Stimulated activated effector memory CD8-positive, alpha-beta T cell treated with anti-CD3 and anti-CD28 coated beads, Interleukin-12 subunit alpha, Interleukin-12 subunit beta, amount 100 ng/mL, for 72 hours (primary cell): ENCODE measurements at regions not wholly inside any gene's neighbourhood (a gene's known extent, or its start where the extent isn't known, plus 50 kb on each side); places are given as distances from the start of the nearest gene placed in this dataset.

ENCODE experiments used
- ATAC-seq: fragments of 150-1000 bp; cut with Tn5 transposase; 2 replicates; pipeline ENCODE4 v1.10.0; 2021
- DNase-seq, 2 donors: peaks; one replicate each; pipeline ENCODE4 v3.0.0; 2021 to 2022; ENCODE audit warnings: low spot score in 2 of 2
- H3K27ac Mint-ChIP-seq: one replicate; pipeline ENCODE4 v1.8.0; 2022; ENCODE audit warnings: mild to moderate bottlenecking, mixed read lengths
- H3K36me3 Mint-ChIP-seq: one replicate; pipeline ENCODE4 v1.8.0; 2022; ENCODE audit warnings: mild to moderate bottlenecking, mixed read lengths
- H3K4me1 Mint-ChIP-seq: one replicate; pipeline ENCODE4 v1.8.0; 2022; ENCODE audit warnings: mixed read lengths
- H3K4me3 Mint-ChIP-seq: one replicate; pipeline ENCODE4 v1.8.0; 2022; ENCODE audit warnings: mild to moderate bottlenecking, mixed read lengths
- H3K9me3 Mint-ChIP-seq: one replicate; pipeline ENCODE4 v1.8.0; 2022; ENCODE audit warnings: mixed read lengths

GRCh38 chr18:28880856-28881255 is 703.9 kb upstream of the CDH2 start:
- H3K4me3 Mint-ChIP-seq: no peak overlapping the region
- no peaks in the 10 kb centered on the region for H3K4me1 Mint-ChIP-seq
- peaks cover 6% of the 10 kb centered on the region for H3K9me3 Mint-ChIP-seq
- DNase-seq: no peak
- no peak overlapping the region for H3K27ac Mint-ChIP-seq
- no peaks in the 10 kb centered on the region for H3K36me3 Mint-ChIP-seq
- no peak for ATAC-seq

GRCh38 chr18:28875059-28875458 is 698.1 kb upstream of the CDH2 start:
- Mint-ChIP-seq H3K4me3 (no peak overlapping the region), H3K27ac (no peak overlapping the region)
- no peak for ATAC-seq

GRCh38 chr18:28863396-28863795 is 686.5 kb upstream of the CDH2 start:
- Mint-ChIP-seq H3K27ac (no peak overlapping the region), H3K4me1 (no peaks in the 10 kb centered on the region), H3K4me3 (no peak overlapping the region), H3K9me3 (peaks cover 20% of the 10 kb centered on the region), H3K36me3 (no peaks in the 10 kb centered on the region)
- ATAC-seq (no peak), DNase-seq (no peak)

More at GRCh38 chr18:28875059-28875458, 698.1 kb upstream of the CDH2 start:
- Mint-ChIP-seq H3K4me1 (no peaks in the 10 kb centered on the region), H3K36me3 (no peaks in the 10 kb centered on the region), H3K9me3 (peaks cover 12% of the 10 kb centered on the region)
- DNase-seq: no peak

GRCh38 chr18:28858248-28858647 is 681.3 kb upstream of the CDH2 start:
- ATAC-seq: no peak
- no peak for DNase-seq
- Mint-ChIP-seq H3K27ac (no peak overlapping the region), H3K4me3 (no peak overlapping the region), H3K9me3 (peaks cover 15% of the 10 kb centered on the region), H3K4me1 (no peaks in the 10 kb centered on the region), H3K36me3 (no peaks in the 10 kb centered on the region)

- Mint-ChIP-seq H3K27ac (no peak overlapping the region), H3K9me3 (peaks cover 11% of the 10 kb centered on the region), H3K36me3 (no peaks in the 10 kb centered on the region), H3K4me3 (no peak overlapping the region), H3K4me1 (no peaks in the 10 kb centered on the region)
- DNase-seq (no peak), ATAC-seq (no peak)
These were observed 679.1 kb upstream of the CDH2 start for GRCh38 chr18:28855989-28856388.

GRCh38 chr18:28855524-28855923 is 678.6 kb upstream of the CDH2 start:
- no peak overlapping the region for H3K27ac Mint-ChIP-seq
- H3K36me3 Mint-ChIP-seq: no peaks in the 10 kb centered on the region
- no peaks in the 10 kb centered on the region for H3K4me1 Mint-ChIP-seq
- peaks cover 11% of the 10 kb centered on the region for H3K9me3 Mint-ChIP-seq
- no peak overlapping the region for H3K4me3 Mint-ChIP-seq
- no peak for DNase-seq
- no peak for ATAC-seq

- Mint-ChIP-seq H3K4me3 (no peak overlapping the region), H3K36me3 (no peaks in the 10 kb centered on the region), H3K27ac (no peak overlapping the region), H3K4me1 (no peaks in the 10 kb centered on the region), H3K9me3 (peaks cover 15% of the 10 kb centered on the region)
- ATAC-seq (no peak), DNase-seq (no peak)
These were observed 678.0 kb upstream of the CDH2 start for GRCh38 chr18:28854964-28855363.

GRCh38 chr18:28846958-28847357 is 670.0 kb upstream of the CDH2 start:
- Mint-ChIP-seq H3K4me1 (no peaks in the 10 kb centered on the region), H3K9me3 (peaks cover 15% of the 10 kb centered on the region), H3K4me3 (no peak overlapping the region), H3K27ac (no peak overlapping the region), H3K36me3 (no peaks in the 10 kb centered on the region)
- no peak for ATAC-seq
- no peak for DNase-seq

- Mint-ChIP-seq H3K36me3 (no peaks in the 10 kb centered on the region), H3K27ac (no peak overlapping the region), H3K4me3 (no peak overlapping the region), H3K9me3 (peaks cover 23% of the 10 kb centered on the region), H3K4me1 (no peaks in the 10 kb centered on the region)
- DNase-seq (no peak), ATAC-seq (no peak)
These were observed 660.2 kb upstream of the CDH2 start for GRCh38 chr18:28837100-28837499.

GRCh38 chr18:28834889-28835288 is 658.0 kb upstream of the CDH2 start:
- H3K27ac Mint-ChIP-seq: no peak overlapping the region
- peaks cover 27% of the 10 kb centered on the region for H3K9me3 Mint-ChIP-seq
- no peak for ATAC-seq
- H3K36me3 Mint-ChIP-seq: no peaks in the 10 kb centered on the region
- no peaks in the 10 kb centered on the region for H3K4me1 Mint-ChIP-seq
- no peak for DNase-seq
- H3K4me3 Mint-ChIP-seq: no peak overlapping the region

- Mint-ChIP-seq H3K4me3 (no peak overlapping the region), H3K9me3 (peaks cover 24% of the 10 kb centered on the region), H3K27ac (no peak overlapping the region), H3K36me3 (no peaks in the 10 kb centered on the region), H3K4me1 (no peaks in the 10 kb centered on the region)
- no peak for ATAC-seq
- DNase-seq: no peak
These were observed 655.0 kb upstream of the CDH2 start for GRCh38 chr18:28831908-28832307.

GRCh38 chr18:28831476-28831875 is 654.5 kb upstream of the CDH2 start:
- H3K4me3 Mint-ChIP-seq: no peak overlapping the region
- DNase-seq (no peak), ATAC-seq (no peak)
- no peak overlapping the region for H3K27ac Mint-ChIP-seq
- H3K9me3 Mint-ChIP-seq: peaks cover 21% of the 10 kb centered on the region
- H3K36me3 Mint-ChIP-seq: no peaks in the 10 kb centered on the region
- H3K4me1 Mint-ChIP-seq: no peaks in the 10 kb centered on the region

- Mint-ChIP-seq H3K36me3 (no peaks in the 10 kb centered on the region), H3K27ac (no peak overlapping the region), H3K9me3 (peaks cover 28% of the 10 kb centered on the region), H3K4me3 (no peak overlapping the region), H3K4me1 (no peaks in the 10 kb centered on the region)
- no peak for DNase-seq
- ATAC-seq: no peak
These were observed 649.2 kb upstream of the CDH2 start for GRCh38 chr18:28826107-28826506.

GRCh38 chr18:28824183-28824574 is 647.2 kb upstream of the CDH2 start:
- ATAC-seq (no peak), DNase-seq (no peak)
- no peak overlapping the region for H3K27ac Mint-ChIP-seq
- H3K36me3 Mint-ChIP-seq: no peaks in the 10 kb centered on the region
- H3K9me3 Mint-ChIP-seq: peaks cover 23% of the 10 kb centered on the region
- no peaks in the 10 kb centered on the region for H3K4me1 Mint-ChIP-seq
- no peak overlapping the region for H3K4me3 Mint-ChIP-seq

GRCh38 chr18:28823506-28824182 is 646.7 kb upstream of the CDH2 start:
- Mint-ChIP-seq H3K27ac (no peak overlapping the region), H3K4me3 (no peak overlapping the region), H3K4me1 (no peaks in the 10 kb centered on the region), H3K9me3 (peaks cover 21% of the 10 kb centered on the region), H3K36me3 (no peaks in the 10 kb centered on the region)
- no peak for DNase-seq
- no peak for ATAC-seq

- no peaks in the 10 kb centered on the region for H3K36me3 Mint-ChIP-seq
- no peak overlapping the region for H3K27ac Mint-ChIP-seq
- DNase-seq: no peak
- peaks cover 21% of the 10 kb centered on the region for H3K9me3 Mint-ChIP-seq
- no peak for ATAC-seq
- no peak overlapping the region for H3K4me3 Mint-ChIP-seq
- no peaks in the 10 kb centered on the region for H3K4me1 Mint-ChIP-seq
These were observed 643.4 kb upstream of the CDH2 start for GRCh38 chr18:28820353-28820752.

GRCh38 chr18:28816155-28816554 is 639.2 kb upstream of the CDH2 start:
- Mint-ChIP-seq H3K4me3 (no peak overlapping the region), H3K27ac (no peak overlapping the region), H3K9me3 (peaks cover 15% of the 10 kb centered on the region), H3K36me3 (no peaks in the 10 kb centered on the region), H3K4me1 (no peaks in the 10 kb centered on the region)
- ATAC-seq: no peak
- DNase-seq: no peak
